Heart left ventricle (tissue), 13 donors: ENCODE measurements at regions not wholly inside any gene's neighbourhood (a gene's known extent, or its start where the extent isn't known, plus 50 kb on each side); places are given as distances from the start of the nearest gene placed in this dataset.

Source experiments
- CTCF ChIP-seq, 12 donors: fragments of 200-600 bp; sonication (generic) in 4 of 12; IDR thresholded peaks; one replicate each; pipeline versions ENCODE4 v1.5.0 to v1.8.0; 2018 to 2022; ENCODE audit warnings: antibody characterized with exemption in 12 of 12, mild to moderate bottlenecking in 5 of 12
- POLR2A ChIP-seq, 2 donors: fragments of 450-650 bp; IDR thresholded peaks; one replicate each; pipeline ENCODE4 v1.6.1; 2017; ENCODE audit warnings: antibody characterized with exemption in 2 of 2, mild to moderate bottlenecking in 2 of 2, moderate library complexity in 2 of 2
- donor health status: ischemic (EF 13 %, LVEDD 7.1; RV severe dilation, severe dysfunction).
- donor health status: DM: no; HTN: yes; CAD: no.
- donor health status: DM: no; HTN: no; CAD: no.
- donor health status: ischemic (EF 25% LVEDD 6.9; RV normal size, moderate dysfunction).
- donor health status: ischemic (EF 25% LVEDD 5.7; RV mildly dilated, moderate dysfunction).
- donor health status: ischemic (EF 35%, LVEDD 5.7; RV mildly dilated, moderate dysfunction).
- donor health status: nonischemic (EF 11% LVEDD 7.7; RV severe dilation, severe dysfunction).
- donor health status: DM: yes; HTN: yes; CAD: no.
- donor health status: PGD.
- donor health status: ischemic (EF 29% LVEDD 5.4; RV normal size, mild dysfunction).
- donor health status: nonischemic (EF 23%, LVEDD 6.1; RV moderate dilation, normal function).

- TF ChIP-seq CTCF (IDR thresholded peaks at IDR 0.05): no peak
- TF ChIP-seq POLR2A (IDR thresholded peaks at IDR 0.05): no peak
Measured at GRCh38 chr13:73259061-73260017, 200.5 kb downstream of the KLF5 start.
